A673 (cell line): ENCODE measurements at regions not wholly inside any gene's neighbourhood (a gene's known extent, or its start where the extent isn't known, plus 50 kb on each side); places are given as distances from the start of the nearest gene placed in this dataset.

ENCODE experiments used
- BruUV-seq: library from RNA; stranded (reverse); fragments of 400-500 nt; replicated peaks from 2 replicates; lab custom pipeline; 2021; lab: Mats Ljungman, UMichigan
- CTCF ChIA-PET: fragments of 300-600 bp; sonication (Branson Sonifier 250); formaldehyde crosslinking; loops from one replicate; lab custom pipeline; 2022; ENCODE audit warnings: antibody characterized with exemption; lab: Charles Lee
- POLR2A ChIA-PET: fragments of 300-600 bp; sonication (Branson Sonifier 250); formaldehyde crosslinking; loops from one replicate; lab custom pipeline; 2022; ENCODE audit warnings: antibody characterized with exemption; ENCODE audit not compliant: low non-redundant PET; lab: Charles Lee
- DNase-seq: peaks from one replicate; pipeline ENCODE4 v3.0.0-alpha.2; 2015; ENCODE audit warnings: low spot score
- H3K27ac ChIP-seq: fragments of 200-600 bp; sonication (generic); 2 replicates; pipeline ENCODE4 v1.5.1; 2016; ENCODE audit warnings: mixed run types, low read depth, mild to moderate bottlenecking, mixed read lengths, antibody characterized with exemption, low read length; ENCODE audit not compliant: poor library complexity, severe bottlenecking
- H3K27me3 ChIP-seq: fragments of 200-600 bp; sonication (generic); replicated peaks from 2 replicates; pipeline ENCODE4 v1.6.1; 2017; ENCODE audit warnings: mixed run types, low read depth, mild to moderate bottlenecking, mixed read lengths, antibody characterized with exemption, low read length; ENCODE audit not compliant: insufficient read depth, poor library complexity
- H3K36me3 ChIP-seq: fragments of 200-600 bp; sonication (generic); 2 replicates; pipeline ENCODE4 v1.6.1; 2016; ENCODE audit warnings: mixed run types, mild to moderate bottlenecking, mixed read lengths, antibody characterized with exemption, low read length; ENCODE audit not compliant: insufficient read depth, poor library complexity, severe bottlenecking
- H3K4me1 ChIP-seq: fragments of 200-600 bp; sonication (generic); 2 replicates; pipeline ENCODE4 v1.6.1; 2017; ENCODE audit warnings: mixed run types, mild to moderate bottlenecking, mixed read lengths, antibody characterized with exemption, low read length; ENCODE audit not compliant: insufficient read depth, poor library complexity, severe bottlenecking
- H3K4me3 ChIP-seq: fragments of 200-600 bp; sonication (generic); 2 replicates; pipeline ENCODE4 v1.5.1; 2016; ENCODE audit warnings: low read depth, mixed run types, mild to moderate bottlenecking, mixed read lengths, low read length; ENCODE audit not compliant: poor library complexity, severe bottlenecking
- H3K9me3 ChIP-seq: fragments of 200-600 bp; sonication (generic); 2 replicates; pipeline ENCODE4 v1.6.1; 2016; ENCODE audit warnings: mixed run types, low read depth, mild to moderate bottlenecking, mixed read lengths, antibody characterized with exemption, low read length; ENCODE audit not compliant: poor library complexity, severe bottlenecking
- CTCF ChIP-seq: fragments of 300-800, 200-600 bp; sonication (generic); conservative IDR thresholded peaks from 2 replicates; pipeline ENCODE4 v1.5.1; 2017; ENCODE audit warnings: low read depth, mild to moderate bottlenecking, antibody characterized with exemption, low read length, moderate library complexity, mixed read lengths
- EZH2 ChIP-seq: fragments of 200-600 bp; sonication (generic); IDR thresholded peaks from 2 replicates; pipeline ENCODE4 v1.6.1; 2017; ENCODE audit warnings: borderline replicate concordance, low read depth, mild to moderate bottlenecking, mixed read lengths, antibody characterized with exemption, low read length; ENCODE audit not compliant: poor library complexity, severe bottlenecking
- intact Hi-C: fragments of 100-400 bp; cut with micrococcal nuclease; formaldehyde crosslinking; loops from one replicate; pipeline ENCODE4 v1.10.0; 2022; ENCODE audit not compliant: unreplicated experiment

- DNase-seq, result no peak
- no peak for TF ChIP-seq CTCF
- no peak for TF ChIP-seq EZH2
- Histone ChIP-seq H3K4me3 (no peak overlapping the region), H3K9me3 (no peaks in the 10 kb centered on the region), H3K4me1 (no peaks in the 10 kb centered on the region), H3K27ac (no peak overlapping the region), H3K36me3 (no peaks in the 10 kb centered on the region), H3K27me3 (no peaks in the 10 kb centered on the region)
- POLR2A ChIA-PET, result no interaction called here
- intact Hi-C loops, result no loop called here
- CTCF ChIA-PET, result no interaction called here
- BruUV-seq, result no TSS peak
Observed at GRCh38 chr16:17585449-17586074, 114.8 kb upstream of the XYLT1 start.

GRCh38 chr16:17578981-17579874 is 108.5 kb upstream of the XYLT1 start:
- Histone ChIP-seq H3K36me3 (no peaks in the 10 kb centered on the region), H3K27ac (no peak overlapping the region), H3K4me1 (no peaks in the 10 kb centered on the region), H3K27me3 (no peaks in the 10 kb centered on the region), H3K9me3 (no peaks in the 10 kb centered on the region), H3K4me3 (no peak overlapping the region)
- intact Hi-C loops, result no loop called here
- TF ChIP-seq CTCF (peak; percentile 79), EZH2 (no peak)
- ChIA-PET POLR2A (no interaction called here), CTCF (interaction anchor here (0.5 to 0.9 kb wide), 5 partner anchors 18 to 983 kb away, joined by 3 to 5 read pairs (median 3); no protein-coding TSS in a partner anchor)
- DNase-seq, result peak; percentile 56
- no TSS peak for BruUV-seq

- no peaks in the 10 kb centered on the region for H3K9me3 ChIP-seq
- intact Hi-C loops, result no loop called here
- TF ChIP-seq CTCF (no peak), EZH2 (no peak)
- no peaks in the 10 kb centered on the region for H3K4me1 ChIP-seq
- H3K36me3 ChIP-seq, result no peaks in the 10 kb centered on the region
- no peaks in the 10 kb centered on the region for H3K27me3 ChIP-seq
- no peak for DNase-seq
- ChIA-PET CTCF (no interaction called here), POLR2A (no interaction called here)
- H3K4me3 ChIP-seq, result no peak overlapping the region
- H3K27ac ChIP-seq, result no peak overlapping the region
- no TSS peak for BruUV-seq
Observed at GRCh38 chr16:17574256-17574655, 103.5 kb upstream of the XYLT1 start.
